Right ventricle myocardium superior (tissue), 1 donor: ENCODE measurements at regions not wholly inside any gene's neighbourhood (a gene's known extent, or its start where the extent isn't known, plus 50 kb on each side); places are given as distances from the start of the nearest gene placed in this dataset.

Experiments
- ATAC-seq: fragments of 200-7000 bp; cut with Tn5 transposase; one replicate; pipeline ENCODE4 v1.9.1; 2020; ENCODE audit warnings: mild to moderate bottlenecking; ENCODE audit not compliant: poor library complexity
- DNase-seq: peaks from one replicate; pipeline ENCODE4 v3.0.0-alpha.2; 2020
- intact Hi-C: fragments of 100-400 bp; cut with DNase I; formaldehyde crosslinking; loops from one replicate; pipeline ENCODE4 v1.11.2; 2022
- donor health status: DM: no; HTN: yes; CAD: no; lungs with severe emphysema.

- ATAC-seq (no peak), DNase-seq (no peak)
- intact Hi-C loops, result no loop called here
Observed at GRCh38 chr20:11867291-11867919, 50.3 kb upstream of the BTBD3 start.
